B cell (primary cell): ENCODE measurements at regions not wholly inside any gene's neighbourhood (a gene's known extent, or its start where the extent isn't known, plus 50 kb on each side); places are given as distances from the start of the nearest gene placed in this dataset.

ENCODE experiments used
- ATAC-seq: fragments of 200-7000 bp; cut with Tn5 transposase; one replicate; pipeline ENCODE4 v1.10.0; 2021; ENCODE audit warnings: low read depth, mild to moderate bottlenecking, moderate number of reproducible peaks, moderate library complexity
- CTCF ChIA-PET: fragments of 350-600 bp; sonication (Branson Sonifier 250); formaldehyde crosslinking; loops from one replicate; lab custom pipeline; 2021; ENCODE audit warnings: antibody characterized with exemption, inconsistent platforms; lab: Charles Lee
- POLR2A ChIA-PET: fragments of 350-600 bp; sonication (Branson Sonifier 250); formaldehyde crosslinking; loops from one replicate; lab custom pipeline; 2021; ENCODE audit warnings: antibody characterized with exemption; lab: Charles Lee
- DNase-seq: peaks from one replicate; pipeline ENCODE4 v3.0.0; 2013
- H2AFZ ChIP-seq: 2 replicates; pipeline ENCODE4 v1.6.1; 2012; ENCODE audit warnings: mild to moderate bottlenecking, low read depth, low read length; ENCODE audit not compliant: insufficient read depth, poor library complexity, severe bottlenecking
- H3K27ac ChIP-seq, 2 donors: 1 replicate in 1 of 2; 2 replicates in 1 of 2; pipeline ENCODE4 v1.5.1; 2012 to 2013; ENCODE audit warnings: low read length in 2 of 2, mild to moderate bottlenecking in 2 of 2, moderate library complexity in 1 of 2
- H3K27me3 ChIP-seq, 4 experiments: fragments of 200-600 bp in 1 of 4; sonication (generic) in 1 of 4; replicated peaks in 1 of 4; 1 replicate in 2 of 4; 2 replicates in 2 of 4; pipeline versions ENCODE4 v1.6.1 to v1.7.0; 2013 to 2016; ENCODE audit warnings: low read length in 3 of 4, mild to moderate bottlenecking in 2 of 4, mixed read lengths in 1 of 4, moderate library complexity in 1 of 4; ENCODE audit not compliant: insufficient read depth in 4 of 4, control insufficient read depth in 3 of 4; ENCODE audit errors: control extremely low read depth in 1 of 4
- H3K36me3 ChIP-seq, 2 experiments: replicated peaks in 1 of 2; 1 replicate in 1 of 2; 2 replicates in 1 of 2; pipeline versions ENCODE4 v1.6.1 to v1.7.1; 2013; ENCODE audit warnings: low read length in 1 of 2; ENCODE audit not compliant: insufficient read depth in 2 of 2, control insufficient read depth in 1 of 2; ENCODE audit errors: control extremely low read depth in 1 of 2, extremely low read depth in 1 of 2
- H3K4me1 ChIP-seq, 2 donors: fragments of 200-600 bp in 1 of 2; sonication (generic) in 1 of 2; 1 replicate in 1 of 2; 2 replicates in 1 of 2; pipeline versions ENCODE4 v1.5.1 to v1.6.1; 2013 to 2017; ENCODE audit warnings: low read length in 2 of 2; ENCODE audit not compliant: control insufficient read depth in 2 of 2, insufficient read depth in 2 of 2
- H3K4me2 ChIP-seq: replicated peaks from 2 replicates; pipeline ENCODE3; 2012; ENCODE audit warnings: mild to moderate bottlenecking, low read depth, low read length; ENCODE audit not compliant: poor library complexity, severe bottlenecking
- H3K4me3 ChIP-seq, 5 experiments: fragments of 200-600 bp in 1 of 5; sonication (generic) in 1 of 5; 1 replicate in 3 of 5; 2 replicates in 2 of 5; pipeline versions ENCODE4 v1.5.1 to v1.7.0; 2011 to 2016; ENCODE audit warnings: low read length in 4 of 5, mild to moderate bottlenecking in 4 of 5, low read depth in 2 of 5, control low read depth in 1 of 5, moderate library complexity in 1 of 5; ENCODE audit not compliant: insufficient read depth in 1 of 5; ENCODE audit errors: control extremely low read depth in 1 of 5, extremely low read depth in 1 of 5
- H3K79me2 ChIP-seq: fragments of 200-600 bp; sonication (generic); one replicate; pipeline ENCODE4 v1.6.0; 2016; ENCODE audit warnings: low read length; ENCODE audit not compliant: control insufficient read depth, insufficient read depth
- H3K9ac ChIP-seq: fragments of 200-600 bp; sonication (generic); 2 replicates; pipeline ENCODE4 v1.6.1; 2017; ENCODE audit warnings: mild to moderate bottlenecking, low read length, moderate library complexity
- H3K9me3 ChIP-seq, 3 donors: one replicate each; pipeline versions ENCODE4 v1.6.1 to v1.7.1; 2013; ENCODE audit warnings: low read length in 2 of 3; ENCODE audit not compliant: control insufficient read depth in 2 of 3, insufficient read depth in 1 of 3; ENCODE audit errors: control extremely low read depth in 1 of 3
- H4K20me1 ChIP-seq: 2 replicates; pipeline ENCODE4 v1.6.0; 2012; ENCODE audit warnings: mild to moderate bottlenecking, low read length; ENCODE audit not compliant: insufficient read depth, control insufficient read depth, poor library complexity, severe bottlenecking
- H3K27ac Mint-ChIP-seq: one replicate; pipeline ENCODE4 v1.8.0; 2021; ENCODE audit warnings: mixed read lengths
- H3K27me3 Mint-ChIP-seq: one replicate; pipeline ENCODE4 v1.8.0; 2021; ENCODE audit warnings: mixed read lengths
- H3K4me1 Mint-ChIP-seq: one replicate; pipeline ENCODE4 v1.8.0; 2021; ENCODE audit warnings: mixed read lengths
- H3K4me3 Mint-ChIP-seq: one replicate; pipeline ENCODE4 v1.8.0; 2021; ENCODE audit warnings: mixed read lengths
- H3K9me3 Mint-ChIP-seq: one replicate; pipeline ENCODE4 v1.8.0; 2022; ENCODE audit warnings: mixed read lengths; ENCODE audit not compliant: insufficient read depth
- CTCF ChIP-seq: fragments of 200-600 bp; IDR thresholded peaks from one replicate; pipeline ENCODE4 v1.8.0; 2022; ENCODE audit warnings: antibody characterized with exemption, mild to moderate bottlenecking
- EZH2 ChIP-seq: IDR thresholded peaks from 2 replicates; pipeline ENCODE4 v1.6.1; 2012; ENCODE audit warnings: borderline replicate concordance, low read depth, mild to moderate bottlenecking, moderate library complexity, low read length; ENCODE audit not compliant: insufficient read depth, poor library complexity, severe bottlenecking
- WGBS: methylation state at CpG from one replicate; pipeline ENCODE4 v1.1.5; 2013; ENCODE audit warnings: missing lambda C conversion rate; ENCODE audit not compliant: insufficient coverage; 5-methylcytosine and 5-hydroxymethylcytosine counted together
- intact Hi-C: fragments of 100-400 bp; cut with micrococcal nuclease; formaldehyde crosslinking; loops from one replicate; pipeline ENCODE4 v1.10.0; 2022

- TF ChIP-seq CTCF, result no peak
- TF ChIP-seq EZH2, result no peak
- Histone ChIP-seq H3K4me2 (no peak overlapping the region), H3K79me2 (no peaks in the 10 kb centered on the region), H3K4me3 (no peak overlapping the region), H2AFZ (no peak overlapping the region), H3K27me3 (no peaks in the 10 kb centered on the region), H3K27ac (no peak overlapping the region), H4K20me1 (no peaks in the 10 kb centered on the region), H3K9me3 (peaks cover 0 to 14% (median 0%) of the 10 kb centered on the region in 3 donors), H3K36me3 (no peaks in the 10 kb centered on the region), H3K4me1 (no peaks in the 10 kb centered on the region), H3K9ac (no peak overlapping the region)
- Mint-ChIP-seq H3K9me3 (peaks cover 6% of the 10 kb centered on the region), H3K4me1 (no peaks in the 10 kb centered on the region), H3K4me3 (no peak overlapping the region), H3K27ac (no peak overlapping the region), H3K27me3 (no peaks in the 10 kb centered on the region)
- CTCF ChIA-PET, result no interaction called here
- intact Hi-C loops, result no loop called here
- 67% methylated on average over 1 of the region's 3 CpGs for WGBS
- no peak for DNase-seq
- POLR2A ChIA-PET, result no interaction called here
- no peak for ATAC-seq
These were observed 212.5 kb downstream of the BCHE start for GRCh38 chr3:165624761-165625160.

DNA sequence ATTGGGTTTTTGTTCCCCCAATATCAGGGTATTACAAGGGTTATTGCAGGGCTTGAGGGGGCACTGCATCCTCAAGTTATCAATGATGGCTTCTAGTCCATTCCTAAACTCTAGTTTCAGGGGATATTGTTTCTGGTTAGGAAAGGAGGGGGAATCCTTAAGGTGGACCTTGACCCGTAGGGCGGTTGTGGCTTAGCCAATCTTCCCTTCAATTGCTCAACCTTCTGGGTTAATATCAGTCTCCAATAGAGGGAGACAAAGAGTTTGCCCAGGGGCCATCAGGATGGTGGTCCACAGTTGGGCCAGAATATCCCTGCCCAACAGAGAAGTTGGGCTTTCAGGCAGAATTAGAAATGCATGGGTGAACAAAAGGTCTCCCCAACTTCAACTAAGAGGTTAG lies 214.9 kb downstream of the BCHE start:
- Histone ChIP-seq H3K9ac (no peak overlapping the region), H4K20me1 (no peaks in the 10 kb centered on the region), H3K4me2 (no peak overlapping the region), H3K9me3 (peaks cover 0 to 10% (median 0%) of the 10 kb centered on the region in 3 donors), H2AFZ (no peak overlapping the region), H3K4me3 (no peak overlapping the region), H3K79me2 (no peaks in the 10 kb centered on the region), H3K4me1 (no peaks in the 10 kb centered on the region), H3K27me3 (no peaks in the 10 kb centered on the region), H3K27ac (no peak overlapping the region), H3K36me3 (no peaks in the 10 kb centered on the region)
- POLR2A ChIA-PET, result no interaction called here
- no peaks in the 10 kb centered on the region for H3K27me3 Mint-ChIP-seq
- no peak overlapping the region for H3K4me3 Mint-ChIP-seq
- no CpG with 5 or more reads among the region's 2 CpGs for WGBS
- no peaks in the 10 kb centered on the region for H3K4me1 Mint-ChIP-seq
- intact Hi-C loops, result no loop called here
- DNase-seq (no peak), ATAC-seq (no peak)
- CTCF ChIA-PET, result no interaction called here
- TF ChIP-seq EZH2 (no peak), CTCF (no peak)
- H3K27ac Mint-ChIP-seq, result no peak overlapping the region
- H3K9me3 Mint-ChIP-seq, result peaks cover 6% of the 10 kb centered on the region
